ENCODE measurements at regions not wholly inside any gene's neighbourhood (a gene's known extent, or its start where the extent isn't known, plus 50 kb on each side); places are given as distances from the start of the nearest gene placed in this dataset.

DNA sequence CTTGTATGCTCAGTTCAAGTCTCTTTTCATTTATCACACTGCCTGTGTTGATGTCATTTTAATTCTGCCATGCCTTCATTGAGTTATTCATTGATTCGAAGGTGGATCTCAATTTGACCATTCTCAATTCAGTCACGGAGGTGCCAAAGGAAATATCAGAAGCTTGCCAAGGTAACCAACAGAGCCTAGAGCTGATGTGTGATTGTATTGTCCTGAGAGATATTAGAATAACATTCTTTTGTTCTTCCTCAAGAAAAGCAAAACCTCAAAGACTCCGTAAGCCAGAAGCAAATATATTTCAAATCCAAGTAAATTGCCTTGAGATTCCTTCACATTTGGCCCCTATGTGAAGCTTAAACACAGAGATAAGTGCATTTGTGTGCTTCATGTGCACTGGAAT, 345.3 kb downstream of the CXCL12 start:
- Histone ChIP-seq H3K27me3 (no peaks in the 10 kb centered on the region), H3K4me3 (no peak overlapping the region), H3K27ac (no peak overlapping the region), H3K9me3 (no peaks in the 10 kb centered on the region), H3K4me1 (no peaks in the 10 kb centered on the region), H3K36me3 (no peaks in the 10 kb centered on the region)
- no peak for TF ChIP-seq POLR2A (IDR thresholded peaks at IDR 0.05)
- TF ChIP-seq, protein P1, sequence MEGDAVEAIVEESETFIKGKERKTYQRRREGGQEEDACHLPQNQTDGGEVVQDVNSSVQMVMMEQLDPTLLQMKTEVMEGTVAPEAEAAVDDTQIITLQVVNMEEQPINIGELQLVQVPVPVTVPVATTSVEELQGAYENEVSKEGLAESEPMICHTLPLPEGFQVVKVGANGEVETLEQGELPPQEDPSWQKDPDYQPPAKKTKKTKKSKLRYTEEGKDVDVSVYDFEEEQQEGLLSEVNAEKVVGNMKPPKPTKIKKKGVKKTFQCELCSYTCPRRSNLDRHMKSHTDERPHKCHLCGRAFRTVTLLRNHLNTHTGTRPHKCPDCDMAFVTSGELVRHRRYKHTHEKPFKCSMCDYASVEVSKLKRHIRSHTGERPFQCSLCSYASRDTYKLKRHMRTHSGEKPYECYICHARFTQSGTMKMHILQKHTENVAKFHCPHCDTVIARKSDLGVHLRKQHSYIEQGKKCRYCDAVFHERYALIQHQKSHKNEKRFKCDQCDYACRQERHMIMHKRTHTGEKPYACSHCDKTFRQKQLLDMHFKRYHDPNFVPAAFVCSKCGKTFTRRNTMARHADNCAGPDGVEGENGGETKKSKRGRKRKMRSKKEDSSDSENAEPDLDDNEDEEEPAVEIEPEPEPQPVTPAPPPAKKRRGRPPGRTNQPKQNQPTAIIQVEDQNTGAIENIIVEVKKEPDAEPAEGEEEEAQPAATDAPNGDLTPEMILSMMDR (IDR thresholded peaks at IDR 0.05) = no peak
- no peak for DNase-seq

DNA sequence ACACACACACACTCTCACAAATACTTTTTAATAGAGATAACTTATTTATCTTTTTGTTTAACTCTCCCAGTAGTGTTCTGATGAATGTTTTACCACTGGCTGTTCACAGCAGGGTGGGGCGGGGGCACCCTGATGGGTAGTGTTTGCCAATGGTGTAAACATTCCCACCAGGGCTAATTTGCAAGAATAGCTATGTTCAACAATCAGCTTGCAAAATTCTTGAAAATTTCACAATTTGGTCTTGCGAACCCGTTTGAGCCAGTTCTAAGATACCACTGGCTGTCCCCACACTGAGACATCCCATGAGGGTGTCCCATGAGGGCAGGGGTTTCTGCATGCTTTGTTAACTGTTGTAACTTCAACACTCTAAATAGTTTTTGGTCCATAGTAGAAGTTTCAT, 348.5 kb downstream of the CXCL12 start:
- no peaks in the 10 kb centered on the region for H3K27me3 ChIP-seq
- no peak overlapping the region for H3K27ac ChIP-seq
- H3K9me3 ChIP-seq = no peaks in the 10 kb centered on the region
- DNase-seq = no peak
- H3K4me1 ChIP-seq = no peaks in the 10 kb centered on the region
- TF ChIP-seq, protein P1 (IDR thresholded peaks at IDR 0.05) = no peak
- no peak for TF ChIP-seq POLR2A (IDR thresholded peaks at IDR 0.05)
- H3K36me3 ChIP-seq = no peaks in the 10 kb centered on the region
- no peak overlapping the region for H3K4me3 ChIP-seq

DNA sequence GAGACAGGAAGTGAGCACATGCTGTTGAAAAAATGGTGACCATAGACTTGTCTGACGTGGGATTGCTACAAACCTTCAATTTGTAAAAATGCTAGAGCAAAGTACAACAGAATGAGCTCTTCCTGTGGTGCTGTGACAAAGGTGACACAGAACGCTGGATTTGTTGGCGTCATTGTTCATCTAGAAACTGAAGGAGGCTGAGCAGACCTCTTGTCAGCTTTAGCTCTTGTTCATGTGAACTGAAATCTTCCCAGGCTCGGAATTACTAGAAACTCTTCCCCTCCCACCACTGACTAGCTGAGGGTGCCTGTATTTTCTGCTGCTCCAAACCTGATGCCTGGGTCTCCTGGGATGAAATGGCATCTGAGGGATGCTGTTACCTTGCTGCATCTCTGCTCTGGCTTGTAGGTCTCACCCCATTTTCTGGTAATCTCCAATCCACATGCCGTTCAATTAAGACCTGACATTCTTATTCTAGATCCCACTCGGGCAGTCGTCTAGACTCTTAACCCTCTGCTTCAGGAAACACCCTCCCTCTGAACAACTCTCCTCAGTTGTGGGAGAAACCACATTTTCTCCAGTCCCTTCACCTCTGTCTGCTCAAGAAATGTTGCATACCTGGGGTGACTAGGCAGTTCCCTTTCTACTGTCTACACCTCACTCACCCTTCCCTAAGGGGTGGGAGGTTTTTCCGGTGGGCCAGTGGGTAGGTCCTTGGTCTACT, 349.3 kb downstream of the CXCL12 start:
- no peak for DNase-seq
- no peaks in the 10 kb centered on the region for H3K4me1 ChIP-seq
- no peaks in the 10 kb centered on the region for H3K36me3 ChIP-seq
- H3K27me3 ChIP-seq = no peaks in the 10 kb centered on the region
- TF ChIP-seq POLR2A (IDR thresholded peaks at IDR 0.05) = no peak
- TF ChIP-seq, protein P1 (IDR thresholded peaks at IDR 0.05) = no peak
- H3K4me3 ChIP-seq = no peak overlapping the region
- H3K9me3 ChIP-seq = no peaks in the 10 kb centered on the region
- no peak overlapping the region for H3K27ac ChIP-seq

DNA sequence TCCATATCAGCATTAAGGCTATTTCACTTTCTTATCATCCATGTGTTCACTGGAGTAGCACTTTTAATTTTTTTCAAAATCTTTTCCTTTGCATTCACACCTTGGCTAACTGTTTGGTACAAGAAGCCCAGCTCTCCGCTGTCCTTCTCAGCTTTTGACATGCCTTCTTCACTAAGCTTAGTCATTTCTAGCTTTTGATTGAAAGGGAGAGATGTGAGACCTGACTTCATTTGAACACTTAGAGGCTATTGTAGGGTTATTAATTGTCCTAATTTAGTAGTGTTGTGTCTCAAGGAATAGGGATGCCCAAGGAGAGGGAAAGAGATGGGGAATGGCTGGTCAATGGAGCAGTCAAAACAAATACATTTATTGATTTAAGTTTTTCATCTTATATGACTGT, 350.0 kb downstream of the CXCL12 start:
- TF ChIP-seq, protein P1 (IDR thresholded peaks at IDR 0.05) = no peak
- TF ChIP-seq POLR2A (IDR thresholded peaks at IDR 0.05) = no peak
- H3K27me3 ChIP-seq = no peaks in the 10 kb centered on the region
- no peaks in the 10 kb centered on the region for H3K9me3 ChIP-seq
- no peaks in the 10 kb centered on the region for H3K4me1 ChIP-seq
- no peak for DNase-seq
- H3K36me3 ChIP-seq = no peaks in the 10 kb centered on the region
- no peak overlapping the region for H3K4me3 ChIP-seq
- H3K27ac ChIP-seq = no peak overlapping the region

DNA sequence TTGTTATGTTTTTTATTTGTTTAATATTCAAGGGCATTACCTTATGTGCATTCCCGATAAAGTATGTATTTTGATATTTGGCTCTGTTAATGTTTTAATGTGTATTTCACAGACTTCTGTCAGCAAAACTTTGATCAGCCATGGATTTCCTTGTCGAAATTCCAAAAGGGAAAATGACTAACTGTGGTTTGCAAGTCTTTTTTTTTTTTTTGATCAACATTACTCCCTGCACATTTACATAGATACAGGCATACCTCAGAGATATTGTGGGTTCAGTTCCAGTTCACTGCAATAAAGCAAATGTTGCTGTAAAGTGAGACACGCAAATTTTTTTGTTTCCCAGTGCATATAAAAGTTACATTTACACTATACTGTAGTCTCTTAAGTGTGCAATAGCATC, 351.9 kb downstream of the CXCL12 start:
- Histone ChIP-seq H3K27ac (no peak overlapping the region), H3K27me3 (no peaks in the 10 kb centered on the region), H3K4me3 (no peak overlapping the region), H3K36me3 (no peaks in the 10 kb centered on the region), H3K9me3 (no peaks in the 10 kb centered on the region), H3K4me1 (no peaks in the 10 kb centered on the region)
- DNase-seq = no peak
- TF ChIP-seq POLR2A (IDR thresholded peaks at IDR 0.05) = no peak
- TF ChIP-seq, protein P1 (IDR thresholded peaks at IDR 0.05) = no peak

DNA sequence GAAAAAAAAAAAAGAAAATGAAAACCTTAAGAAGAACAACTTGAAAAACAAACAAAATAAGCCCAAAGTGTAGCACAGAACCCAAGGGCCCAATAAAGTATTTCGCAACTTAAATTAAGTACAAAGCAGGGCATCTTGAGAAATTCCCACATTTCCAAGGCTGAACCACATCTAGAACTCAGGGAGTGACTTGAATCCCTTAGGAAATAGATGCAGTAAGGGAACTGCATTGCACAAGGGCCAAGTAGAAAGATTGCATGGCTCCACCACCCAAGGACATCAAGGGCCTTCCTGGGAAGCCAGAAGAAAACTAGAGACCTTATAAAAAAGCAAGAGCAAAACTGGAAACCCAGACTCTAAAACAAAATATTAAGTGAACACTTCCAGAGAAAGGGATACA, 352.7 kb downstream of the CXCL12 start:
- no peak for DNase-seq
- Histone ChIP-seq H3K36me3 (no peaks in the 10 kb centered on the region), H3K4me1 (no peaks in the 10 kb centered on the region), H3K9me3 (no peaks in the 10 kb centered on the region), H3K27me3 (no peaks in the 10 kb centered on the region), H3K4me3 (no peak overlapping the region), H3K27ac (no peak overlapping the region)
- TF ChIP-seq POLR2A (IDR thresholded peaks at IDR 0.05) = no peak
- TF ChIP-seq, protein P1 (IDR thresholded peaks at IDR 0.05) = no peak
